ENCODE measurements at regions not wholly inside any gene's neighbourhood (a gene's known extent, or its start where the extent isn't known, plus 50 kb on each side); places are given as distances from the start of the nearest gene placed in this dataset.

DNA sequence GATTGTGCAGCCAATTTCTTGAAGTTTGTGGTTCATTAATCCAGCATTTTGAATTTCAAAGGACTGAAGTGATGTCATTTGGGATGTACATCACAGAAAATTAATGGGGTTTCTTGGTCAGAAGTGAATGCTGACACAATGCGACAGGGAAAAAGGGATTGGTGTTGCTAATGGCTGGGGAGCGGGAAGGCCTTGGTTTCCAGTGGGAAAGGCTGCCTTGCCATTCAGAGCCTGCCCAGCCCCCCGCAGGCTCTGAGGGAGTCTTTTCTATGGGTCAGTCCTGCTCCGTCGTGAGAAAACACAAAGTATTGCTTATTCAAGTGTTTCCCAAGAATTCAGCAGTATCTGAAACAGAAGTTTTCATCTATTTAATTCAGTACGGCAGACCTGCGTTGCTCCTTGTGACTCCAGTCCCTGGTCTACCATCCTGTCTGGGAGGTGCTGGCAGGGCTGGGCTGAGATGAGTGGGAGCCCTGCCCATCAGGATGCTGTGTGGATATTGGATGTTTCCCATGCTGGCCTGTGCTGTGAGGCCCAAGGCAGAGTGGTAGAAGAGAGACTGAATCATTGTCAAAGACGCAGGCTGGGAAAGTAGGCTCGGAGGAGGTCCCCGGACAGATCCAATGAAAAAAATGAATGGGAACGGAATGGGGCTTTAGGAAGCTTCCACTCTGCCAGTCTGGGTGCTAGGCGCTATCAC, 111.2 kb upstream of the KLHL25 start:
- H3K27me3 ChIP-seq (ENCODE audit: insufficient read depth) = no peaks in the 10 kb centered on the region
- ChIA-PET CTCF (no interaction called here), POLR2A (no interaction called here)
- no peak overlapping the region for H3K27ac ChIP-seq (ENCODE audit: low read depth in 2 of 2, low read length in 1 of 2)
- no peak overlapping the region for H2AFZ ChIP-seq (ENCODE audit: low read depth)
- no peaks in the 10 kb centered on the region for H3K79me2 ChIP-seq (ENCODE audit: insufficient read depth)
- no peaks in the 10 kb centered on the region for H3K36me3 ChIP-seq (replicated peaks in 1 of 2; ENCODE audit: control insufficient read depth in 1 of 2, insufficient read depth in 2 of 2, low read length in 1 of 2)
- no peak overlapping the region for H3K9ac ChIP-seq
- H3K4me3 ChIP-seq (ENCODE audit: low read depth in 2 of 2, low read length in 1 of 2) = no peak overlapping the region
- no peaks in the 10 kb centered on the region for H4K20me1 ChIP-seq (ENCODE audit: insufficient read depth)
- DNase-seq = no peak
- H3K4me1 ChIP-seq (ENCODE audit: control insufficient read depth in 1 of 2, insufficient read depth in 2 of 2, low read depth in 1 of 2, low read length in 1 of 2) = peaks cover 0 to 4% of the 10 kb centered on the region in 2 experiments; a peak in 1 of 4 replicates
- TF ChIP-seq, protein P1, sequence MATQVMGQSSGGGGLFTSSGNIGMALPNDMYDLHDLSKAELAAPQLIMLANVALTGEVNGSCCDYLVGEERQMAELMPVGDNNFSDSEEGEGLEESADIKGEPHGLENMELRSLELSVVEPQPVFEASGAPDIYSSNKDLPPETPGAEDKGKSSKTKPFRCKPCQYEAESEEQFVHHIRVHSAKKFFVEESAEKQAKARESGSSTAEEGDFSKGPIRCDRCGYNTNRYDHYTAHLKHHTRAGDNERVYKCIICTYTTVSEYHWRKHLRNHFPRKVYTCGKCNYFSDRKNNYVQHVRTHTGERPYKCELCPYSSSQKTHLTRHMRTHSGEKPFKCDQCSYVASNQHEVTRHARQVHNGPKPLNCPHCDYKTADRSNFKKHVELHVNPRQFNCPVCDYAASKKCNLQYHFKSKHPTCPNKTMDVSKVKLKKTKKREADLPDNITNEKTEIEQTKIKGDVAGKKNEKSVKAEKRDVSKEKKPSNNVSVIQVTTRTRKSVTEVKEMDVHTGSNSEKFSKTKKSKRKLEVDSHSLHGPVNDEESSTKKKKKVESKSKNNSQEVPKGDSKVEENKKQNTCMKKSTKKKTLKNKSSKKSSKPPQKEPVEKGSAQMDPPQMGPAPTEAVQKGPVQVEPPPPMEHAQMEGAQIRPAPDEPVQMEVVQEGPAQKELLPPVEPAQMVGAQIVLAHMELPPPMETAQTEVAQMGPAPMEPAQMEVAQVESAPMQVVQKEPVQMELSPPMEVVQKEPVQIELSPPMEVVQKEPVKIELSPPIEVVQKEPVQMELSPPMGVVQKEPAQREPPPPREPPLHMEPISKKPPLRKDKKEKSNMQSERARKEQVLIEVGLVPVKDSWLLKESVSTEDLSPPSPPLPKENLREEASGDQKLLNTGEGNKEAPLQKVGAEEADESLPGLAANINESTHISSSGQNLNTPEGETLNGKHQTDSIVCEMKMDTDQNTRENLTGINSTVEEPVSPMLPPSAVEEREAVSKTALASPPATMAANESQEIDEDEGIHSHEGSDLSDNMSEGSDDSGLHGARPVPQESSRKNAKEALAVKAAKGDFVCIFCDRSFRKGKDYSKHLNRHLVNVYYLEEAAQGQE (IDR thresholded peaks at IDR 0.05; ENCODE audit: low read depth, low read length) = no peak
- TF ChIP-seq NFIC (IDR thresholded peaks at IDR 0.05; ENCODE audit: borderline replicate concordance) = no peak
- TF ChIP-seq FOXM1 (IDR thresholded peaks at IDR 0.05; ENCODE audit: low read depth) = no peak
- TF ChIP-seq, protein P2, sequence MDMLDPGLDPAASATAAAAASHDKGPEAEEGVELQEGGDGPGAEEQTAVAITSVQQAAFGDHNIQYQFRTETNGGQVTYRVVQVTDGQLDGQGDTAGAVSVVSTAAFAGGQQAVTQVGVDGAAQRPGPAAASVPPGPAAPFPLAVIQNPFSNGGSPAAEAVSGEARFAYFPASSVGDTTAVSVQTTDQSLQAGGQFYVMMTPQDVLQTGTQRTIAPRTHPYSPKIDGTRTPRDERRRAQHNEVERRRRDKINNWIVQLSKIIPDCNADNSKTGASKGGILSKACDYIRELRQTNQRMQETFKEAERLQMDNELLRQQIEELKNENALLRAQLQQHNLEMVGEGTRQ (IDR thresholded peaks at IDR 0.05; ENCODE audit: borderline replicate concordance, low read depth, low read length) = no peak
- TF ChIP-seq, protein P3, sequence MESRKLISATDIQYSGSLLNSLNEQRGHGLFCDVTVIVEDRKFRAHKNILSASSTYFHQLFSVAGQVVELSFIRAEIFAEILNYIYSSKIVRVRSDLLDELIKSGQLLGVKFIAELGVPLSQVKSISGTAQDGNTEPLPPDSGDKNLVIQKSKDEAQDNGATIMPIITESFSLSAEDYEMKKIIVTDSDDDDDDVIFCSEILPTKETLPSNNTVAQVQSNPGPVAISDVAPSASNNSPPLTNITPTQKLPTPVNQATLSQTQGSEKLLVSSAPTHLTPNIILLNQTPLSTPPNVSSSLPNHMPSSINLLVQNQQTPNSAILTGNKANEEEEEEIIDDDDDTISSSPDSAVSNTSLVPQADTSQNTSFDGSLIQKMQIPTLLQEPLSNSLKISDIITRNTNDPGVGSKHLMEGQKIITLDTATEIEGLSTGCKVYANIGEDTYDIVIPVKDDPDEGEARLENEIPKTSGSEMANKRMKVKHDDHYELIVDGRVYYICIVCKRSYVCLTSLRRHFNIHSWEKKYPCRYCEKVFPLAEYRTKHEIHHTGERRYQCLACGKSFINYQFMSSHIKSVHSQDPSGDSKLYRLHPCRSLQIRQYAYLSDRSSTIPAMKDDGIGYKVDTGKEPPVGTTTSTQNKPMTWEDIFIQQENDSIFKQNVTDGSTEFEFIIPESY (IDR thresholded peaks at IDR 0.05; ENCODE audit: borderline replicate concordance, low read depth) = no peak
- TF ChIP-seq, protein P4, sequence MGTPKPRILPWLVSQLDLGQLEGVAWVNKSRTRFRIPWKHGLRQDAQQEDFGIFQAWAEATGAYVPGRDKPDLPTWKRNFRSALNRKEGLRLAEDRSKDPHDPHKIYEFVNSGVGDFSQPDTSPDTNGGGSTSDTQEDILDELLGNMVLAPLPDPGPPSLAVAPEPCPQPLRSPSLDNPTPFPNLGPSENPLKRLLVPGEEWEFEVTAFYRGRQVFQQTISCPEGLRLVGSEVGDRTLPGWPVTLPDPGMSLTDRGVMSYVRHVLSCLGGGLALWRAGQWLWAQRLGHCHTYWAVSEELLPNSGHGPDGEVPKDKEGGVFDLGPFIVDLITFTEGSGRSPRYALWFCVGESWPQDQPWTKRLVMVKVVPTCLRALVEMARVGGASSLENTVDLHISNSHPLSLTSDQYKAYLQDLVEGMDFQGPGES (IDR thresholded peaks at IDR 0.05; ENCODE audit: low read depth, low read length) = no peak
- TF ChIP-seq SIN3A (IDR thresholded peaks at IDR 0.05; ENCODE audit: borderline replicate concordance, low read depth, low read length) = no peak
- no peak for TF ChIP-seq EP300 (IDR thresholded peaks at IDR 0.05; ENCODE audit: borderline replicate concordance in 1 of 2, low read depth in 1 of 2, low read length in 1 of 2)
- no peak for TF ChIP-seq FOXJ3 (CRISPR knock-in tag; IDR thresholded peaks at IDR 0.05)
- no peak for TF ChIP-seq JUND (IDR thresholded peaks at IDR 0.05)
- TF ChIP-seq TCF12 (IDR thresholded peaks at IDR 0.05) = no peak
- TF ChIP-seq, protein P5, sequence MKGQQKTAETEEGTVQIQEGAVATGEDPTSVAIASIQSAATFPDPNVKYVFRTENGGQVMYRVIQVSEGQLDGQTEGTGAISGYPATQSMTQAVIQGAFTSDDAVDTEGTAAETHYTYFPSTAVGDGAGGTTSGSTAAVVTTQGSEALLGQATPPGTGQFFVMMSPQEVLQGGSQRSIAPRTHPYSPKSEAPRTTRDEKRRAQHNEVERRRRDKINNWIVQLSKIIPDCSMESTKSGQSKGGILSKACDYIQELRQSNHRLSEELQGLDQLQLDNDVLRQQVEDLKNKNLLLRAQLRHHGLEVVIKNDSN (IDR thresholded peaks at IDR 0.05; ENCODE audit: borderline replicate concordance, low read depth) = no peak
- 58% methylated on average over 12 of the region's 12 CpGs for WGBS (ENCODE audit: low lambda C conversion rate)
- no peak overlapping the region for H3K4me2 ChIP-seq
- H3K9me3 ChIP-seq = no peaks in the 10 kb centered on the region
- no peaks in the 10 kb centered on the region for H3K9me2 ChIP-seq
- no peaks in the 10 kb centered on the region for H3F3A ChIP-seq (replicated peaks; ENCODE audit: insufficient read depth)

Measured in SK-N-SH (cell line).